Stimulated activated CD4-positive, alpha-beta T cell treated with anti-CD3 and anti-CD28 coated beads, Interleukin-1b, Interleukin-23, amount 100 ng/mL, for 4 hours (primary cell): ENCODE measurements at regions not wholly inside any gene's neighbourhood (a gene's known extent, or its start where the extent isn't known, plus 50 kb on each side); places are given as distances from the start of the nearest gene placed in this dataset.
"Not testable (repeated sequence)": the region's sequence is repeated elsewhere in the genome, so short reads cannot be mapped to it uniquely, and the experiment has no call there.

Experiments used
- DNase-seq, 2 donors: peaks; one replicate each; pipeline ENCODE4 v3.0.0-alpha.2; 2020; ENCODE audit warnings: low read depth in 2 of 2

- no peak for DNase-seq
These were observed 50.6 kb upstream of the FER start for GRCh38 chr5:108696951-108697715.

GRCh38 chr5:108696407-108696806 lies 51.3 kb upstream of the FER start:
- DNase-seq, result no peak

- no peak for DNase-seq
These were observed 59.2 kb upstream of the FER start for GRCh38 chr5:108688485-108688884.

- DNase-seq, result no peak
These were observed 60.0 kb upstream of the FER start for GRCh38 chr5:108687595-108688200.

GRCh38 chr5:108686676-108687075 lies 61.0 kb upstream of the FER start:
- no peak for DNase-seq

- DNase-seq, result not testable (repeated sequence)
These were observed 62.1 kb upstream of the FER start for GRCh38 chr5:108685448-108686216.

GRCh38 chr5:108681079-108681921 lies 66.4 kb upstream of the FER start:
- DNase-seq, result no peak

- no peak for DNase-seq
These were observed 69.6 kb upstream of the FER start for GRCh38 chr5:108678091-108678490.

GRCh38 chr5:108675736-108676135 lies 72.0 kb upstream of the FER start:
- DNase-seq, result no peak

- no peak for DNase-seq
These were observed 75.1 kb upstream of the FER start for GRCh38 chr5:108672639-108673038.

- DNase-seq, result no peak
These were observed 77.0 kb upstream of the FER start for GRCh38 chr5:108670591-108671289.

GRCh38 chr5:108669462-108669861 lies 78.2 kb upstream of the FER start:
- no peak for DNase-seq

GRCh38 chr5:108661590-108662219 lies 86.0 kb upstream of the FER start:
- no peak for DNase-seq

- DNase-seq, result no peak
These were observed 86.7 kb upstream of the FER start for GRCh38 chr5:108661024-108661423.

- DNase-seq, result no peak
These were observed 87.4 kb upstream of the FER start for GRCh38 chr5:108660291-108660690.

- no peak for DNase-seq
These were observed 88.2 kb upstream of the FER start for GRCh38 chr5:108659531-108659930.

GRCh38 chr5:108655750-108656450 lies 91.8 kb upstream of the FER start:
- DNase-seq, result no peak

GRCh38 chr5:108654051-108654450 lies 93.6 kb upstream of the FER start:
- DNase-seq, result no peak

GRCh38 chr5:108653201-108653600 lies 94.5 kb upstream of the FER start:
- no peak for DNase-seq

- DNase-seq, result no peak
These were observed 96.7 kb upstream of the FER start for GRCh38 chr5:108650997-108651396.
